GM21786 (cell line): ENCODE measurements at regions not wholly inside any gene's neighbourhood (a gene's known extent, or its start where the extent isn't known, plus 50 kb on each side); places are given as distances from the start of the nearest gene placed in this dataset.

Experiments
- ATAC-seq: cut with Tn5 transposase; IDR thresholded peaks from one replicate; pipeline ENCODE4 v1.9.1; 2021; ENCODE audit not compliant: unreplicated experiment

DNA sequence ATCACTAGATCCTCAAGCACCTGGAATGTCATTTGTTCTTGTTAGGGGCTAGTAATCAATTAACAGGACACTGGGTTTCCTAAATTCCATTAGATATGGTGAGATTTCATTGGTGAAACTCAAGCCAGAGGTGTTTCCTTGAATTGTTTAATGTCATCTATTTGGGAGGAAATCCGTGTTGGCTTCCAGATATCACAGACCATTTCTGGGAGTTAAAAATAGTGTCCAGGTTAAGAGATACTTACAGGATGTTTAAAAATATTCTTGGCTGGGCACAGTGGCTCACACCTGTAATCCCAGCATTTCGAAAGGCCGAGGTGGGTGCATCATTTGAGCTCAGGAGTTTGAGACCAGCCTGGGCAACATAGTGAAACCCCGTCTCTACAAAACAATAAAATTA, 688.3 kb upstream of the WWC1 start:
- no peak for ATAC-seq

GRCh38 chr5:167608390-167609272, 682.8 kb upstream of the WWC1 start:
- no peak for ATAC-seq

GRCh38 chr5:167614294-167615021, 677.0 kb upstream of the WWC1 start:
- no peak for ATAC-seq

DNA sequence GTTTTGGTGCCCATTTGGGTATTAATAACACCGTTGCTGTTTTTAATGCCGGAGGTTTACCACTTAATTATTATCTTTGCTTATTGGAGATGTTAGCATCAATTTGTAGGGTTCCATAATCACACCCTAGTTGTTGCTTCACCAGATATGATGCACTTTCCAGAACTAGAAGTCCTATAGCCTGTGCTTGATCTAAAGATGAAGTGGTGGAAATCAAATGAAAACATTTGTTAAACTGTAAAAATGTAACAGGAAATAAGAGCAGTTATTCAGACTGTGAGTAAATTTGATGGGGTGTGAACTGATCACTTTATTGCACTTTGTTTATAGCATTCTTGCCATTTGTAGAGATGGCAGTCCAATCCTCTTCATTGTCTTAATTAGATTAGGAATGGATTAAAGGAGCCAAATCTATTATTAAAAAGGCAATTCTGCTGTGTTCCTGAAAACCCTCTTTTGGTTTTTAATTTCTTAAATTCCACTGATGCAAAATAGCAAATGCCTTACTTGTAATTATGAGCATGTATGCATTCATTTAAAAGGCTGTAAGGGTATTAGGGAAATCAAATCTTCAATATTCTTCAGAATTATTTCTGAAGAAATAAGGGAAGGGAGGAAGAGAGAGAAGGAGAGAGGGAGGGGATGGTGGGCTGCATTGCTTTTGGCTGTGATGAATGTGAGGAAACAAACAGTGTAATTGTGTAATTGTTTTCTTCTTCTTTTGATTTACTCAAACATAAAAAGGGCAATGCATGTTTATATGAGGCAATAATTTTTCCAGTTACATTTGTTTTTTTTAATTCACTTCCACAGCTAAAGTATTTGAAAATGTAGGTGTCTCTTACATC, 675.2 kb upstream of the WWC1 start:
- no peak for ATAC-seq

GRCh38 chr5:167623354-167623753, 668.1 kb upstream of the WWC1 start:
- ATAC-seq = no peak

DNA sequence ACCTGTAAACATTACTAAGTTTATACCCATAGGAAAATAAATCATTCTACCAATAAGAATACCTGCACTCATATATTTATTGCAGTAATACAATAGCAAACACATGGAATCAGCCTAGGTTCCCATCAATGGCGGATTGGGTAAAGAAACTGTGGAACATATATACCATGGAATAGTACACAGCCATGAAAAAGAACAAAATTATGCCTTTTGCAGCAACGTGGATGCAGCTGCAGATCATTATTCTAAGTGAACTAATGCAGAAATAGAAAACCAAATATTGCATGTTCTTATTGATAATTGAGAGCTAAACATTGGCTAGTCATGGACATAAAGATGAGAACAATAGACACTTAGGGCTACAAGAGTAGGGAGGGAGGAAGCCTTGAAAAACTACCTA, 667.4 kb upstream of the WWC1 start:
- ATAC-seq = no peak

DNA sequence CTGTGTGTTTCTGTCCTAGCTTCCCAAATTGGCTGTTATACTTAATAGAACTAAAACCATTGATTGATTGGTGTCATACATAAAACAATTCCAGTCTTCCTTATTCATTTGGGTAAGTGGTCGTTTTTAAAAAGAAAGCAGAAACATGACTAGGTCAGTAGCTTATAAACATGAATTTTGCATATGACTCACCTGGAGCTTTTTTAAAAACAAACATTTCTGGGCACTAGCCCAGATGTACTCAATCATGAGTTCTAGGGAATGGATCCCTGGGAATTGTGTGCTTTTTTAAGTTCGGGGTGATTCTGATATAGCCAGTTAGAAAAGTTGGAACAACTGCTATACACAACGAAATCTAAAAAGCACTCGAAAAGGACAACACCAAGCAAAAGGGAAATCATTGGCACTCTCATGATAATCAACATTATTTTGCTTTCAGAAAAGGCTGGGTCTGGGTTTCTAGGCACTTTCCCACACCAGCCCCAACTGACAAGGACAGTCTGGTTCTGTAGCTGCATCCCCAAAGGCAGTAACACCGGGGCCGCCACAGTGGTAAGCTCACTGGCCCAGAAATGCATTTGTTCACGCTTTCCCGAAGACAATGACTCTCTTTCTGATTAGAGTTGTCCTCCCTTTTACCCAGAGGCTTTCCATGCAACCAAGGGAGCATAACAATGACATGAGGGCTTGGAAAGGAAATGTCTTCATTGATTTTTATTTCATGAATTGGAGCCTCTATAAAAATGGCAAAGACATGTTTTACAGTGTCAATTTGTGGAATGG, 664.9 kb upstream of the WWC1 start:
- no peak for ATAC-seq

DNA sequence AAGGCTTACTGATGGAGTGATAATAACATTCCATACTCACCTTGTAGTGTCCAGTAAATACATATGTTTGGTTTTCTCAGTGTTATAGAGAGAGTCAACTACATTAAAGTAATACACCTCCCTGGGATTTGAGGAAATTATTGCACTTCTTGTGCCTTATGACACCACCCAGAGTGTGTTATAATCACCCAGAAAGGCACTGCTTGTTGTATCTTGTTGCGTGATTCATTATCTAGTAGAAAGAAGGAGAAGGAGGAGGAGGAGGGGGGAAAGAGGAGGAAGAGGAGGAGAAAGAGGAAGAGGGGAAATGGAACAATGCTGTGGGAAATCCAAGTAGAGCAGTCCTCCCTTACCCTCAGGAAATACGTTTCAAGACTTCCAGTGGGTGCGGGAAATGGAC, 661.8 kb upstream of the WWC1 start:
- ATAC-seq = no peak

DNA sequence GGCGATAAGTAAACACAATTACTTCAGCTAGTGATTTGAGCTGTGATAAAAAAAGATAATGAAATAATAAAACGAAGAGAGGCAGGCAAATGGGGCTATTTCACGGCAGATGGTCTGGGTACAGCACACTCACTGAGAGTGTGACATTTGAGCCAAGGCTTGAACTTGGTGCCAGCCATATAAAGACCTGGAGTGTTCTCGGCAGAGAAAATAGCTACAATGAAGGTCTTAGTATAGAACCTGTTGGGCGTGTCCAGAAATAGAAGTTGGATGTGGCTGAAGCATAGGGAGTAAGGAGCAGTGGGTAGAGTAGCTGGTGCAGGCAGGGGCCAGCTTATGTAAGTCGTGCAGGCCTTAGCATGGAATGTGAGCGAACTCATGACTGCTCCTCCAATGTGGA, 660.3 kb upstream of the WWC1 start:
- no peak for ATAC-seq

GRCh38 chr5:167633114-167633513, 658.3 kb upstream of the WWC1 start:
- ATAC-seq = no peak

- ATAC-seq = no peak
Measured at GRCh38 chr5:167633931-167634341, 657.5 kb upstream of the WWC1 start.

DNA sequence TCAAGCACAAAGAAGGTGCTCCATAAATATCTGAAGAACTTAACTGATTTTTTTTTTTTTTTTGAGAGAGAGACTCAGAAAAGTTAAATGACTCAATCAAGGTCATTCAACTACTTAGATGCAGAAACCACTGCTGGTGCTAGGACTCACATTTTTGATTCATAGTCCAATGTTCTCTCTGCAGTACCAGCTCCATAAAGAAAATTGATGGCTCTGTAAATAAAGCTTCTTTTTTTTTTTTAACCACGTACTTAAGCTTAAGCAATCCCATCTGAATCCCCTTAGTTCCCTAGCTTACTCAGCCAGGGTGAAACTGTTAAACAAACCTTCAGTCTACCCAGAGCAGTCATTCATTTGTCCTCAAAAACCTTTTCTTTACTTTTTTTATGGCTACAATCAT, 657.0 kb upstream of the WWC1 start:
- no peak for ATAC-seq

- no peak for ATAC-seq
Measured at GRCh38 chr5:167638816-167639215, 652.6 kb upstream of the WWC1 start.

DNA sequence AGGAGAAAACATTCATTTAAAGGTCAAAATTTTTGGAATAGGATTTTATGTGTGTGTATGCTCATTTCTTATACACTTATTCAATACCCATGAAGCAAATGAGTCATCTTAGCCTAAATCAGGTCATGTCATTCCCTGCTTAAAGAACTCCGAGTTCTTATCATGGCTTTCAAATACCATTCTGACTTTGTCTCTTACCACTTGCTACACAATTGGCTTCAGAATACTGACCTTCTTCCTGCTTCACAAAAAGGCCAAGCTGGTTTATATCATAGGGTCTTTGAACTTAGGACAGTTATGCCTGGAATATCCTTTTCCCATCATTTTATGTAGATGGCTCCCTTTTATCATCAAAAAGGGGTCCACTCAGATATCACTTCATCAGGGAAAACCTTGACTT, 652.2 kb upstream of the WWC1 start:
- ATAC-seq = no peak

GRCh38 chr5:167639766-167640165, 651.7 kb upstream of the WWC1 start:
- no peak for ATAC-seq

- no peak for ATAC-seq
Measured at GRCh38 chr5:167642181-167642580, 649.3 kb upstream of the WWC1 start.

DNA sequence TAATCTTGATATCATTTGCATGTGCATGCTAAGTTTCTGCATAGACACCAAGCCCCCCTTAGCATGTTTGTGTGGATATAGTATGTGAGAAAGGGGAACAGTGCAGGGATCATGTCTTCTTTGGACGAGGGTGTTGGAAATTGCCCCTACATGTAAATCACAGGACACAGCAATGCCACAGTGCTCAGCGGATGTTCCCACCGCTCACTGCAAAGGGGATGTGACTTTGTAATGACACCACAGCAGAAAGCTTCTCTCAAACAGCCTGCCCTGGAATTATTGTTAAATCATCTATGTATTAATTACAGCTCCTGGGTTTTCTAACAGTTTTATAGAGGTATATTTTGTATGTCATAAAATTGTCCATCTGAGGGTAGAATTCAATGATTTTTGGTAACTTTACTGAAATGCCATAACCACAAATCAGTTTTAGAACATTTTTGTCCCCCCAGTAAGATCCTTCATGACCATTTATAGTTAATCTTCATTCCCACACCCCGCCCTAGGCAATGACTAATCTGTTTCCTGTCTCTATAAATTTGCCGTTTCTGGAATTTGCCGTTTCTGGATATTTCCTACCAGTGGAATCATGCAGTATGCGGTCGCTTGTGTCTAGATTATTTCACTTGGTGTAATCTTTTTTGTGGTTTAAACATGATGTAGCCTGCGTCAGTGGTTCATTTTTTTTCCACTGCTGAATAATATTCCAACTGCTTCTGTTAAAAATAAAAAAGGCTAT, 648.5 kb upstream of the WWC1 start:
- no peak for ATAC-seq

- ATAC-seq = no peak
Measured at GRCh38 chr5:167643631-167644280, 647.7 kb upstream of the WWC1 start.

- no peak for ATAC-seq
Measured at GRCh38 chr5:167644619-167645018, 646.8 kb upstream of the WWC1 start.

DNA sequence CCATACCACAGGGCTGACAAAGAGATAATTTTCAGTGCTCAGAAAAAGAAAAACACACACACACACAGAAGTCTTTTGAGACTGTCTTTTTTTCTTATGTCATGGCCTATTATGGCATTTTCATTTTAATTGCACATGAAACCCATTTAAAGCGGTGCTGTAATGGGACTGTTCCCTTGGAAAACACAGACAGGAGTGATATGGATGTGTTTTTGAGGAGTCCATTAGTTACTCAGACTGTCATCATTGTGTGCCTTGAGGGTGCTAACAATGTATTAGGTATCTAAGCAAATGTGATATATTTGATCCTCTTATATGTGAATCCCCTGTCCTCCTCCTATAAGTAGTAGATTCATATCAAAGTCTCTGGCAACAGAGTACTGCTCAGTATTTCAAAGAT, 642.0 kb upstream of the WWC1 start:
- ATAC-seq = no peak
